GM21576 (cell line): ENCODE measurements at regions not wholly inside any gene's neighbourhood (a gene's known extent, or its start where the extent isn't known, plus 50 kb on each side); places are given as distances from the start of the nearest gene placed in this dataset.
"Not testable (repeated sequence)": the region's sequence is repeated elsewhere in the genome, so short reads cannot be mapped to it uniquely, and the experiment has no call there.

Experiments
- ATAC-seq: cut with Tn5 transposase; IDR thresholded peaks from one replicate; pipeline ENCODE4 v1.9.1; 2021; ENCODE audit warnings: mild to moderate bottlenecking, moderate library complexity; ENCODE audit not compliant: unreplicated experiment

DNA sequence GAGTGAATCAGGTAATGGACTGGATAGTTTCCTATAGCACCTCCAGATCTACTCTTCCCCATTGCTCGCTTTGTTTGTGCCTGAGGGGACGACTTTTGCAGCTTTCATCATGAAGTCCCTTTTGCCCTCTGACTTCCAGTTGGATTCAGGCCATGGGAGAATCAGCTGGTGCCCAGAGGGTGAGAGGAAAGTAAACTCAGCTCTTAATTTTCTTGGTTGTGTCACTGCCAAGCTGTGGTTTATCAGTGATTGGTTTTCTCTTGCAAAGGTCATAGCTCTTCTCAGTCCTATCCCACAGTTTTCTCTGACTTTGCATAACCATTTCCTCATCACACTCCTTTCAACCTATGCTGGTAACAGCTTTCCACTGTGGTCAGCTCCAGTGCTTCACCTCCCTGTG lies 200.1 kb downstream of the KCNJ2 start:
- ATAC-seq: no peak

DNA sequence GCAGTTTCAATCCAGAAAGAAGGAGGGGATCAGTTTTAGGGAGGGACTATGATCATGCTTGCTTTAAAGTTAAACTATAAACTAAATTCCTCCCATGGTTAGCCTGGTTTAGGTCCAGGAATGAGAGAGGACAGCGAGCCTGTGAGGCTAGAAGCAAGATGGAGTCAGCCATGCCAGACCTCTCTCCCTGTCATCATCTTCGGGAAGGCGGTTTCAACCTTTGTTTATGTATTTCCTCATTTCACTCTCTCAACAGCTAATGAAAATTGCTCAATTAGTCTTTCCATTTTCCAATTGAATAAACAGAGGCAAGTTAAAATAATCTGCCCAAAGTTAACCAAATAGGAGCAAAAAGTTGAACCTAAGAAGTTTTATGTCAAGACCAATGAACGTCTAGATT lies 201.5 kb downstream of the KCNJ2 start:
- no peak for ATAC-seq

DNA sequence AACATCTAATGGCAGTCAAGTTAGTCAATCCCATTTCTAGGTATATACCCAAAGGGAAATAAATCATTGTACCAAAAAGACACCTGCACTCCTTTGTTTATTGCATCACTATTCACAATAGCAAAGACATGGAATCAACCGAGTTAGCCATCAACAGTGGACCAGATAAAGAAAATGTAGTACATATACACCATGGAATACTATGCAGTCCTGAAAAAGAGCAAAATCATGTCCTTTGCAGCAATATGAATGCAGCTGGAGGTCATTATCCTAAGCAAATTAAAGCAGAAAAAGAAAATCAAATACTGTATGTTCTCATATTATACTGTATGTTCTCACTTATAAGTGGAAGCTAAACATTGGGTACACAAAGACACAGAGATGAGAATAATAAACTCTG lies 204.0 kb downstream of the KCNJ2 start:
- no peak for ATAC-seq

DNA sequence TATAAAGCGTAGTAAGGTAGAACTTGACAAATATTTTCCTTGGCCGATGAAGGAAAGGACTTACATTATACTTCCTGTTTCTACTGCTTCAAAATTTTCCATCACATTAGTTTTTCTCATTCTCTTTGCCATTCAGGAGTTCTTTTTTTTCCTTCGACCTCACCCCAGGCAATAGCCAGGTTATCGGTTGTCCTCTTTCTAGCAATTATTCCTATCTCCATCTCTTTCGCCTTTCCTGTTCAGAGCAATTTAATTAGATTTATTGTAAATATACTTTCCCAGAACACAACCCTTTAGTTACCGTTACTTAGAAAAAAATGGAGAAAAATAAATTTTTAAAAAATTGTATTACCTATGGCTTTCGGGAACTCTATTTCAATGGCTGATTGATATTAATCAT lies 205.2 kb downstream of the KCNJ2 start:
- ATAC-seq: no peak

DNA sequence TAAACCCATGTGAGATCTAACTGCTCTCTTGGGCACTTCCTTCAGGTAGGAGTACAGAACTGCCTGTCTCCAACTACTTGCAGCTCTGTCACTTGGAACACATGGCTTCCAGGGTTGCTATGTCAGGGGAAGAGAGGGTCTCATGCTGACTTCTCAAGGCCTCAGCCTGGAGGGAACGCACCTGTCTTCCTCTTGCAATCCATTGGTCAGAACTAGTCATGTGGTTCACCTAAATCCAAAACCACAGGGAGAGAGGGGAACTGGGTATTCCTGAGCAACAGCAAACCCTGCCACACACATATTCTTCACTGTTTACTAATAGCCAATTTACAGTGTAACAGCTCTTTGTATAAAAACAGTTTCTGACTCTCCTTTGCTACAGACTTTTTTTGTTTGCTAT lies 206.1 kb downstream of the KCNJ2 start:
- no peak for ATAC-seq

DNA sequence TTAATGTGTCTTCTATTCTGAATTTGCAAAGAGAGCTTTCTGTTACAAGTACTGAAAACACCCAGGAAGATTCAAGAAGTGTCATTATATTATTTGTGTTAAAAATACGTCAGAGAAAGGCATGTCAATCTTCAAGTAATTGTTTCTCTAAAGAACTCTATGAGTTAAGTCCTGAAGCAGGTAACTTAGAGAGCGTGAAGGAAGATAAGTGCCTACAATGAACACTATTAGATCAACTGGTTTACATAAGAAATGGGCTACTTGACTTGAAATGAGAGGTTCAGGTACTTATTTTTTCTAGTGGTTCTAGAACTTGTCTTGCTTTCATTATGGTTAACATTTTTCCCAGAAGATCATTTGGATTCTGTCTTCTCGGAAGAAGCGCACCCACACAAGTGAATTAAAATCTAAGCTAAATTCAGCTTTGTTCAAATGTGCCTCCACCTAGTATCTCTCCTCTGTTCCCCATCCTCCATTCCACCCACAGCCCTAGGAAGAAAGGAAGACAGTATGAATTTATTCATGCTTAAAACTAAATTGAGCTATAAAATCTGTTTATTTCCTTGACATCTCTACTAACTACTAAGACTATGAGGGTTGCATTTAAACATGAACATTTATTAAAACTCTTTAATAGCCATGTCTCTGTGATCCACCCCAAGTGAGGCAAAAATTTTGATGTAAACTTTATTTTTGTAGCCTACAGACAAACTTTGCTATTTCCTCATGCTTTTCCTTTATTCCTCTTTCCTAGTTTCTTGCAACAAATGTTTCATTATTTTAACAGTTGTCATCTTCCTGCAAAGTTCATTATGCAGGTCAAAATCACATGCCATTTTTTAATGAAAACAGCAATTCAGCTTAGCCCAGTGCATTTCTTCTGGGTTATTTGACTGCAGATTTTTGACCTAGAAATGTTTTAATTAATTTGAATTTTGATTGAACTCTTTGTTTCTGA lies 206.8 kb downstream of the KCNJ2 start:
- no peak for ATAC-seq

DNA sequence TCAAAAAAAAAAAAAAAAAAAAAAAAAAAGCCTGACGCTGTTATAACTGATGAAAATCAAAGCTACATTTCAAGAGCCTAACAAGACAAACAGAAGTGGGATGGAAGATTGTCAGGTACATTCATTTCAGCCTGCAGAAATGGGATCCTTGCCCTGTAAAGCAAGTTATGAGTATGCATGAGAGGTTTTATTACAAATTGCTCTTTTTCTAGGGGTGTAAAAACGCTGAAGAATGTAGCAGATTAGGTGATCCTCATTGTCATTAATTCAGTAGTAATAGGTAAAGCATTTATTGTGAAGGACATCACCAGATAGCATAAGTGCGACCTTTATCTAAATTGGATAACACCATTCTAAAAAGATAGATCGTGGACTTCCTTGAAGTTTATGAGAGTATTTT lies 208.3 kb downstream of the KCNJ2 start:
- no peak for ATAC-seq

DNA sequence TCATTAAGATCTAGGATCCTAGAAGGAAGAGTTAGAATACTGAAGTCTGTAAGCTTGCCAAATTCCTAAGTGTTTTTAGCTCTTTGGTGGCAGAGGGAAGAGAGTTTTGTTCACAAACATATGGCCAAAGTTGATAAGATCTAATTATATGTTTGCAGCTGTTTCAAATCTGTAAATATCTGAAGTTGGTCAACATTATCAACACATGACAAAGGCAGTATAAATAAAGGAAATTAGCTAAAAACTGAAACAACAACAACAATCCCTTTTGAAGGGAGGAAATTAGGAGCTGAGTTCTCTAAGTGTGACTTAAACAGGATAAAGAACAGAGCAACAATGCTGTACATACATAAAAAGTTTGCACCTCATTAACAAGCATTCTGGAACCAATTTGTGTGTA lies 208.7 kb downstream of the KCNJ2 start:
- ATAC-seq: no peak

DNA sequence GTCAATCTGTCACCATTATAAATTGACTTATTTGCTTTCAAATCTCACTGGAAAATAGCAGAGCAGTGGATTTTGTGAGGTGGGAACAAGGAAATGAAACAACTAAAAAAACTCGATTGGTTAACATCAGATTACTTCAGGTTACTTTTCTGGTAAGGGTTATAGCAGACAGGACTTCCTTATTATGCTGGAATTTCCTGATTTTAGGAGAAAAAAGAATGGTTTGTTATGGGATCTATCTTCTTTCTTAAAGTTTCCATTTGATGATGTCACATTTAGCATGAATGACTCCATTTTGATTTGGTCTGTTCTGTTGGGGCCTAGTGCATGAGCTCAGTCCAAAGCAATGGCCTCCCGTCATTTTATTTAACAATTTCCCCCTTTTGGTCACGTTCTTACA lies 210.6 kb downstream of the KCNJ2 start:
- no peak for ATAC-seq

DNA sequence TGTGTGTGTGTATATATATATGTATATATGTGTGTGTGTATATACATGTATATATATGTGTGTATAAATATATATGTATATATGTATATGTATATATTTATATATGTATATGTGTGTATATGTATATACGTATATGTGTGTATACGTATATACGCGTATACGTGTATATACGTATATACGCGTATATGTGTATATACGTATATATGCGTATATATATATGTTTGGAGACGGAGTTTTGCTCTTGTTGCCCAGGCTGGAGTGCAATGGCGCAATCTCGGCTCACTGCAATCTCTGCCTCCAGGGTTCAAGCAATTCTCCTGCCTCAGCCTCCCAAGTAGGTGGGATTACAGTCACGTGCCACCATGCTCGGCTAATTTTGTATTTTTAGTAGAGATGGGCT lies 212.6 kb downstream of the KCNJ2 start:
- ATAC-seq: not testable (repeated sequence)

DNA sequence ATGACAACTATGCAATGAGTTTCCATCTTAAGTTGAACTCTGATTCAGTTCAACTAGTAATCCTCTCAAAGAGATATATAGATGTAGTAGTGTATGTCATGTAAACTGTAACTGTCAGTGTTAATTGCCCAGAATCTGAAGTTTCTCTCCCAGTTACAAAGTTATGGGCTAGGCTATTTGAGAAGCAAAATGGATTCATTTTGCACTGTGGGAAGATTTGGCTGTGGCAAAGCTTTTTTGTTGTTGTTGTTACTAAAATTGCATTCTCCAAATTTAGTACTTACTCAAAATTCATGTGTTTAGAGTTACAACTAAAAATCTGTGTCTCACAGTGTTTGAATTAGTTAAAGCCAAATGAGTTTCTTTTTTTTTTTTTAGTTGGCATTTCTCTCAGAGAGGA lies 219.0 kb downstream of the KCNJ2 start:
- ATAC-seq: no peak

DNA sequence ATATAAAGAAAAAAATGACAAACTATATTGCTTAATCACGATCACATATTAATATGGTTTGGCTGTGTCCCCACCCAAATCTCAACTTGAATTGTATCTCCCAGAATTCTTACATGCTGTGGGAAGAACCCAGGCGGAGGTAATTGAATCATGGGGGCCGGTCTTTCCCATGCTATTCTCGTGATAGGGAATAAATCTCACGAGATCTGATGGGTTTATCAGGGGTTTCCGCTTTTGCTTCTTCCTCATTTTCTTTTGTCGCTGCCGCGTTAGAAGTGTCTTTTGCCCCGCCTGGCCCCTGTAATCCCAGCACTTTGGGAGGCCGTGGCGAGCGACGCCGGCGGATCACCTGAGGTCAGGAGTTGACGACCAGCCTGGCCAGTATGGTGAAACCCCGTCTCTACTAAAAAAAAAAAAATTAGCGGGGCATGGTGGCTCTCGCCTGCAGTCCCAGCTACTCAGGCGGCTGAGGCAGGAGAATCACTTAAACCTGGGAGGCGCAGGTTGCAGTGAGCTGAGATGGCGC lies 220.0 kb downstream of the KCNJ2 start:
- not testable (repeated sequence) for ATAC-seq

DNA sequence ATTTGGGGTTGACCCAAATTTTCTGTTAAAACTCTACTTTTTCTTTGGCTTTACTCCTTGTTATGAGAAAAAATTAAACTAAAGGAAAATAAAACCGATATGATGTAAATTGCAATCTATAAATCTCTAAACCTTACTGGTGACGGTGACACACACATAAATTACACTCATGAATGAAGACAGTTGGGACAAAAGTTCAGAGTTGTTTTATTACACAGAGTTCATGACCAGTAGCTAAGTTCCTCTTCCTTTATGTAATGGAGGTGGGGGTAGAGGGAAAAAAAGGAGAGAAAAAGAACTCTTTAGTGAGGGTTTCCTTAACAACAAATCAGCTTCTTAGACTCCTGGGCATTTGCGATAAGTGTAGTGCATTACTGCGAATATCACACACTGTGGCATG lies 220.7 kb downstream of the KCNJ2 start:
- no peak for ATAC-seq

DNA sequence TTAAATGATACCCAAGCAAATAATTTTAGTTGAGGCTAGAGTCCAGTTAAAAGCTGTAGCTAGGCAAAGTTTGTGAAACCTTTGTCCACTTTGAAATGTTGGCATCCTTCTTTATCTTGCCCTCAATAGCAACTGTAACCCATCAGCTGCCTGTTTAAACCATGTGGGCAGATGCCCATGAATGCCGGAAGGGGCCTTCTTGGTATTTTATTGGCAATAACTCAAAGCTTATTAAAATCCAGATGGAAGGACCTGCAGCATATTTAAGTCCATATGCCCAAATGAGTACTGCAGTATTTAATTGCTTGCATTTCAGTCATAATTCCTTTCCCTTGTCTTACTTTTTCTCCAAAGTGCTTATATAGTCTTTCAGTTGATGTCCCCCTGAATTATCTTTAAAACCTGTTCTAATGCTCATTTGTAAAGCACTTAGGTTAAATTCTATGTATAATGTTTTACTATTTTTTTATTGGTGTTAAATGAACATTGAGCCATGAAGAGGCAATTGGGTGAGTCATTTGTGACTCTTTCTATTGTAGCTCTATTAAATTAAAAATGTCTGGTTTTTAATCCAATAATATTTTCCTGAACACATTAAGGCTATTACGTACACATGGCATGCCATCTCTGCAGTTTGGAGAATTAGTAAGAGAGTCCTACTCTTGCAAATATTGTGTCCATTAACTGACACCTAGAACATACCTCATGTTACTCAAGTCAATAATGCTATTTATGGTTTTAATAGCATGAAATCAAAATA lies 225.3 kb downstream of the KCNJ2 start:
- ATAC-seq: no peak

DNA sequence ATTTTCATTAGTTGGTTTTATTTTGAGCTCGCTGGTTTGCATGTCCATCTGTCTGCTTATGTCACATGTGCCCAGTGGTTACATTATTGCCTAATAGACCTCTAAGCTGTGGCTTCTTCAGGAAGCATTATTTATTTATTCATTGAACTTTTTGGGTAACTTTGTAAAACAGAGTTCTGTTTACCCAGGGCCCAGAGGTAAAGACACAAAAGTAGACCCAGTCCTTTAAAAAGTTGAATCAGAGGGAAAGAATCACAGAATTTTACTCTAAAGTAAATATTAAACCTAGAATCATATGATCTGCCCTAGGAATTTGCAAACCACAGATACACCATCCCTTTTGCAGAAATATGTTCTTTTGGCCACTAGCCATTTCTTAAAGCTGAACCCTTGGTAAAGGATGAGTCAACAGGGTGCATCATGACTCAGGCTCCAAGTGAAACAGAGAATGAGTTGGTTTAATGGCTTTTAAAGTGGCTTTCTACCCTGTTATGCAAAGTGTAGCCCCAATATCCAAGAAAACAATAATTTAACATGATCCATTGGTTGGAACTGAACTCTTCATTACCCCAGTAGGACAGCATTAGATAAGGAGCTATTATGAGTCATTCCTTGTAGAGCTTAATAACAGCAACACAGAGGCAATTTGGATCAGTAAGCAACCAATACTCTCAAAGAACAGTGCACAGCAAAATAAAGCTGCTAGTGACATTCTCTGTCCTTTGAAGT lies 236.3 kb downstream of the KCNJ2 start:
- no peak for ATAC-seq

DNA sequence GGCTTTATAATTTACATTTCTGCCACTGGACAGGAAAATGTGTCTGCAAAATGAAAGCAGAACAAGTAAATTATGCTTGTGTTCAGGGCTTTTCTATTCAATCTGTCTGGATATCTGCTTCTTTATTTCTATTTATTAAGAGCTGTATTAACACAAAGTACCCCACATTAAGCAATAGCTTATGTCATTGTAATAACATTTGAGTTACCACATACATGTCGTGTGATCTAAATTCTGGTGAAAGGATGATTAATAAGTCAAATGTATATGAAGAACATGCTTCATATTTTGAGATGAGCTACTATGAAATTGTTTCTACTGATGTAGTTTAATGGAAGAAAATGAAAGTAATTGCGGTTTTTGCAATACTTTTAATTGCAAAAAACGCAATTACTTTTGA lies 238.2 kb downstream of the KCNJ2 start:
- ATAC-seq: no peak

DNA sequence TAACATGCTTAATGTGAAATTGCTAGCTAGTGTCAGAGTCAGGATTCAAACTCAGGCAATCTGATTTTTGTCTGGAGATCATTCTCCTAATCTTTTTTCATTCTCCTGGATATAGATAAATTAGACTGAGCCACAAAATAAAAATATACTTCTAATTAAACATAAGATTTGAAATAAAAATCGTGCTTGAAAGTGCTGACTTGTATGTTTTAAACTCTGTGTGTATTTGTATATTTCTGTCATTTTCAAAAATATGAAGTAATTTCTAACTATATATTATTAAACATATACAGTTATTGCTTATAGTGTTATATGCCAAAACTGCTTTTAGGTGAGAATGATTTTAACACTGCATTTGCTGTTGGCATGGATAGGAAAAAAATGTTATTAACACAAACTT lies 239.4 kb downstream of the KCNJ2 start:
- no peak for ATAC-seq

DNA sequence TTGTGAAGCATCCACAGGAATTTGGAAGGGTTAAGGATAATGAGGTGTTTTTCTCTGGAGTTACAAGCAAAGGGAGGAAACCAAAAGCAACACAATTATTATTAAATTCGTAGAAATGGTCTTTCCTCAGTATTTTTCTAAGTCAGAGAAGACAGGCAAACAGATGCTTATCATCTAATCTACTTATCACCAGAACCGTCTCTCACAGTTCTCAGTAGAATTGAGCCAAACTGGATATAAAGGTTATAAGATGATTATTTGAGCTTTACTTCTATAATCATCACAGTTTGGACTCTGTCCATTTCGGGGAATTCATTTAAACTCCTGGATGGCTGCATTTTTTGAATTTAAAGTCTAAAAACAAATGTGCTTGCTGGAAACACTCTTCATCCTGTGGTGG lies 245.0 kb downstream of the KCNJ2 start:
- ATAC-seq: no peak

DNA sequence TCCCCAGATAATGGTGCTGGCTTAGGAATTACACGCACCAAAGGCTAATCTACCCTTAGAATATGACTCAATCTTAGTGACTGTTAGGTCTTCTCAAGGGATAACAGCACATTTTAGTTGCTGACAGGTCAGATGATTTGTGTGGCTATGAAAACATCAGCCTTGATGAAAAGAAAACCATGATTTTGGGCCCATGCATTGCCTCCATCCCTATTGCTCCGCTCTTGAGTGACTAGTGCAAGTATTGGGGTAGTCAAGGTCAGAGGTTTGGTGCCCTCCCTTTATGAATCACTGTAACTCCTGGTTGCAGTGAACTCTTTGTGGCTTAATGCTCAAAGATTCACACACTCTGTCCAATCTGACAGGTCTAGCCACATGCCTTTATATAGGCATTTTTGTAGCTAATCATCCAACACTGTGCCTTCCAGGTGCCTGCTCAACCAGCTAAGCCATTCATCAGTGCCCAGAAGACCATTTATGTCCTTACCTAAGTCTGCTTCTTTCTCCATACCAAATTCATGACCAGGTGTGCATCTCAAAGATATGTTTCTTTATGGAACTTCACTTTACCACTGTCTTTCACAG lies 251.6 kb downstream of the KCNJ2 start:
- no peak for ATAC-seq

DNA sequence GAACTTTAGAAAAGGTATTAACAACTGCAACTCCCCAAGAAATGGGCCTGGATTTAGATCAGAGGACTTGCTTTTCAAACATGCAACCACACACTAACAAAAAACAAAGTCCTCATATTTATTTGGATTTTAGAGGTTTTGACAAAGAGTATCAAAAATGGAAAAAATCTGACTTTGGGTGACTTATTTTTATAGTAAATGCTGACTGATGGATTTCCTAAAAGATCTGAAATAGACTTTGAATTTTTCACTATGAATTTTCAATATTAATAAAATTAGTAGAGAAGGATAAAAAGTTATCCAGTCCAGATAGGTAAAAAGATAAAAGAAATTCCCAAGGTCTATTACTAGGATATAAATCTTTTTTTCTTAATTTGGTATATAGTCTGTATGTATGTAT lies 253.5 kb downstream of the KCNJ2 start:
- ATAC-seq: no peak

DNA sequence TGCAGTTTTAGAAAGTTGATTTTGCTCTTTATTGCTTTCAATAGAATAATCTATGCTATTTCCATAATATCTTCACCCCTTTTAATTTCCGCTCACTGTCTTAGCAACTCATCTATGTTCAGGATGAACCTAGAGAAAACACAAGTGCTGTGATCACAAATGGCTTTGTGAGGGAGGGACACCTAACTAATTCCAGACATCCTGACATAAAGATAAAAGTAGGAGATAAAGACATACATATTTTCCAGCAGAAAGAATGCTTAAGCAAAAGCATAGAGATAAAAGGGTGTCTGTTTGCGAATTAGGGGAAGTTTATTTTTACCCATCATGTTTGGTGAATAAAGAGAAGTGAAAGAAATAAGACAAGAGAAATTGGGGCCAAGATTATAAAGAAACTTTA lies 254.2 kb downstream of the KCNJ2 start:
- ATAC-seq: no peak
